GM12878 (cell line): ENCODE measurements at regions not wholly inside any gene's neighbourhood (a gene's known extent, or its start where the extent isn't known, plus 50 kb on each side); places are given as distances from the start of the nearest gene placed in this dataset.

Experiments used
- ATAC-seq: fragments of 200-7000 bp; cut with Tn5 transposase; 3 replicates; pipeline ENCODE4 v1.9.1; 2020; ENCODE audit warnings: mild to moderate bottlenecking, moderate library complexity
- BruUV-seq: library from RNA; stranded (reverse); fragments of 400-500 nt; replicated peaks from 2 replicates; lab custom pipeline; 2021; lab: Mats Ljungman, UMichigan
- CTCF ChIA-PET: fragments of 300-600 bp; sonication (Branson Sonifier 250); formaldehyde crosslinking; extraction: SDS; loops from one replicate; lab custom pipeline; 2021; ENCODE audit warnings: inconsistent platforms; lab: Yijun Ruan, JAX
- POLR2A ChIA-PET: fragments of 350-600 bp; formaldehyde crosslinking; extraction: SDS; loops from one replicate; lab custom pipeline; 2021; ENCODE audit warnings: inconsistent platforms; lab: Charles Lee
- RAD21 ChIA-PET: fragments of 300-600 bp; sonication (Branson Sonifier 250); formaldehyde crosslinking; loops from one replicate; lab custom pipeline; 2023; ENCODE audit warnings: antibody characterized with exemption; ENCODE audit not compliant: unreplicated experiment; lab: Charles Lee
- SMC1A ChIA-PET: fragments of 300-600 bp; sonication (Branson Sonifier 250); formaldehyde crosslinking; loops from one replicate; lab custom pipeline; 2023; ENCODE audit not compliant: unreplicated experiment, uncharacterized antibody; lab: Charles Lee
- DNase-seq: peaks from one replicate; pipeline ENCODE4 v3.0.0-alpha.2; 2011; ENCODE audit warnings: low read depth, low spot score
- FAIRE-seq: peaks from 3 replicates; lab custom pipeline; 2011; peaks lifted over from hg19 to GRCh38; lab: Jason Lieb, UNC
- H2AFZ ChIP-seq: 2 replicates; pipeline ENCODE4 v1.6.0; 2011; ENCODE audit warnings: low read depth, low read length, control low read depth; ENCODE audit not compliant: control insufficient read depth
- H3K27ac ChIP-seq: 2 replicates; pipeline ENCODE4 v1.5.1; 2011; ENCODE audit warnings: control low read depth; ENCODE audit not compliant: control insufficient read depth, insufficient read depth
- H3K27me3 ChIP-seq, 2 experiments: replicated peaks in 1 of 2; 2 replicates each; pipeline versions ENCODE4 v1.6.0 to v1.6.1; 2011; ENCODE audit warnings: low read length in 1 of 2; ENCODE audit not compliant: control insufficient read depth in 2 of 2, insufficient read depth in 2 of 2
- H3K36me3 ChIP-seq, 2 experiments: 2 replicates each; pipeline ENCODE4 v1.5.1; 2011; ENCODE audit warnings: low read length in 1 of 2; ENCODE audit not compliant: control insufficient read depth in 2 of 2, insufficient read depth in 2 of 2
- H3K4me1 ChIP-seq: 2 replicates; pipeline ENCODE4 v1.6.1; 2011; ENCODE audit warnings: mild to moderate bottlenecking, low read length, moderate library complexity, mixed read lengths; ENCODE audit not compliant: control insufficient read depth, insufficient read depth
- H3K4me2 ChIP-seq: 2 replicates; pipeline ENCODE4 v1.6.0; 2011; ENCODE audit warnings: control low read depth; ENCODE audit not compliant: control insufficient read depth, insufficient read depth
- H3K4me3 ChIP-seq: fragments of 200-600 bp; sonication (generic); 2 replicates; pipeline ENCODE4 v1.5.1; 2016
- H3K79me2 ChIP-seq: 2 replicates; pipeline ENCODE4 v1.6.0; 2011; ENCODE audit warnings: low read length; ENCODE audit not compliant: control insufficient read depth, insufficient read depth
- H3K9ac ChIP-seq: 2 replicates; pipeline ENCODE4 v1.8.0; 2011; ENCODE audit warnings: low read length, control low read depth, mixed read lengths; ENCODE audit not compliant: control insufficient read depth, insufficient read depth
- H3K9me3 ChIP-seq: replicated peaks from 3 replicates; pipeline ENCODE4 v1.5.1; 2011; ENCODE audit warnings: mild to moderate bottlenecking, low read length; ENCODE audit not compliant: control insufficient read depth, insufficient read depth
- H4K20me1 ChIP-seq: 2 replicates; pipeline ENCODE4 v1.6.0; 2011; ENCODE audit not compliant: control insufficient read depth, insufficient read depth
- ELK1 ChIP-seq: IDR thresholded peaks from 2 replicates; pipeline ENCODE4 v1.6.1; 2012; ENCODE audit warnings: low read depth, low read length, improper control_type of control experiment
- ESRRA ChIP-seq: IDR thresholded peaks from 2 replicates; pipeline ENCODE4 v1.6.1; 2012; ENCODE audit warnings: mild to moderate bottlenecking, low read length, improper control_type of control experiment
- ETV6 ChIP-seq, 2 experiments: fragments of 450-650 bp in 1 of 2; IDR thresholded peaks in 1 of 2; conservative IDR thresholded peaks in 1 of 2; 2 replicates each; pipeline ENCODE4 v1.6.1; 2014; ENCODE audit warnings: antibody characterized with exemption in 1 of 2, borderline replicate concordance in 1 of 2, low read depth in 1 of 2, mild to moderate bottlenecking in 1 of 2, moderate library complexity in 1 of 2
- HDGF ChIP-seq: fragments of 450-650 bp; IDR thresholded peaks from 2 replicates; pipeline ENCODE4 v1.6.1; 2016; ENCODE audit warnings: antibody characterized with exemption
- IKZF1 ChIP-seq: fragments of 450-650 bp; conservative IDR thresholded peaks from 2 replicates; pipeline ENCODE4 v1.6.1; 2017; ENCODE audit warnings: antibody characterized with exemption, mild to moderate bottlenecking
- MEF2A ChIP-seq: IDR thresholded peaks from 2 replicates; pipeline ENCODE4 v1.6.1; 2011; ENCODE audit warnings: low read depth, mild to moderate bottlenecking, low read length, moderate library complexity; ENCODE audit not compliant: insufficient read depth
- MYB ChIP-seq: fragments of 150-350 bp; IDR thresholded peaks from 2 replicates; pipeline ENCODE4 v1.6.1; 2014; ENCODE audit warnings: mild to moderate bottlenecking, low read depth, low read length, borderline replicate concordance
- POLR2A ChIP-seq: IDR thresholded peaks from 2 replicates; pipeline ENCODE4 v1.6.1; 2011; ENCODE audit warnings: low read depth, mild to moderate bottlenecking, low read length
- RAD21 ChIP-seq: IDR thresholded peaks from 2 replicates; pipeline ENCODE4 v1.6.1; 2011; ENCODE audit warnings: mild to moderate bottlenecking, low read depth, low read length, moderate library complexity; ENCODE audit not compliant: insufficient read depth
- SMAD5 ChIP-seq: IDR thresholded peaks from 2 replicates; pipeline ENCODE4 v1.6.1; 2016; ENCODE audit warnings: antibody characterized with exemption, low read depth
- SMARCA5 ChIP-seq: fragments of 450-650 bp; IDR thresholded peaks from 2 replicates; pipeline ENCODE4 v1.6.1; 2017; ENCODE audit warnings: mild to moderate bottlenecking
- SP1 ChIP-seq: IDR thresholded peaks from one replicate; pipeline ENCODE4 v1.6.1; 2011; ENCODE audit warnings: low read depth, low read length
- SREBF1 ChIP-seq: IDR thresholded peaks from 2 replicates; pipeline ENCODE4 v1.6.1; 2012; ENCODE audit warnings: mild to moderate bottlenecking, low read length
- STAT1 ChIP-seq: fragments of 450-650 bp; conservative IDR thresholded peaks from 2 replicates; pipeline ENCODE4 v1.6.1; 2014; ENCODE audit warnings: antibody characterized with exemption, mild to moderate bottlenecking
- SUPT20H ChIP-seq: IDR thresholded peaks from 2 replicates; pipeline ENCODE4 v1.6.1; 2011; ENCODE audit warnings: low read depth, mild to moderate bottlenecking, low read length, moderate library complexity, borderline replicate concordance; ENCODE audit not compliant: control insufficient read depth
- ZNF207 ChIP-seq: fragments of 450-650 bp; IDR thresholded peaks from 2 replicates; pipeline ENCODE4 v1.6.1; 2014; ENCODE audit warnings: antibody characterized with exemption, mild to moderate bottlenecking, borderline replicate concordance
- ZNF384 ChIP-seq: IDR thresholded peaks from 2 replicates; pipeline ENCODE4 v1.6.1; 2012; ENCODE audit warnings: low read depth, mild to moderate bottlenecking, low read length, improper control_type of control experiment, borderline replicate concordance
- ZNF592 ChIP-seq: fragments of 450-650 bp; IDR thresholded peaks from 2 replicates; pipeline ENCODE4 v1.6.1; 2017; ENCODE audit warnings: mild to moderate bottlenecking, moderate library complexity
- WGBS: methylation state at CpG from one replicate; pipeline ENCODE4 v1.1.6; 2016; ENCODE audit warnings: low lambda C conversion rate; ENCODE audit not compliant: insufficient replicate concordance, insufficient coverage; ENCODE audit errors: missing lambda C conversion rate; 5-methylcytosine and 5-hydroxymethylcytosine counted together
- in situ Hi-C: fragments of 300-500 bp; cut with MboI; formaldehyde crosslinking; loops from 9 replicates; pipeline ENCODE4 v1.14.3; 2018; ENCODE audit warnings: mixed read lengths
- intact Hi-C: fragments of 100-400 bp; cut with micrococcal nuclease; formaldehyde crosslinking; loops from one replicate; pipeline ENCODE4 v1.14.2; 2022; ENCODE audit not compliant: unreplicated experiment

GRCh38 chr13:24022568-24022967 lies 125.3 kb upstream of the C1QTNF9B start:
- RAD21 ChIA-PET = interaction anchor here (0.8 to 4.2 kb wide), 3 partner anchors 64 to 202 kb away, joined by 3 to 31 read pairs (median 13); no protein-coding TSS in a partner anchor
- no peak for FAIRE-seq

GRCh38 chr13:24023073-24023472 lies 125.8 kb upstream of the C1QTNF9B start:
- RAD21 ChIA-PET = interaction anchor here (0.8 to 4.2 kb wide), 2 partner anchors 196 to 201 kb away, joined by 3 to 31 read pairs; no protein-coding TSS in a partner anchor
- H3K27ac ChIP-seq = no peak overlapping the region
- no peaks in the 10 kb centered on the region for H3K9me3 ChIP-seq
- in situ Hi-C loops (loop anchor here (5.0 kb wide), 1 partner anchor 199 kb away; no protein-coding TSS in a partner anchor), intact Hi-C loops (no loop called here)
- no peak overlapping the region for H3K9ac ChIP-seq
- POLR2A ChIA-PET = no interaction called here
- no peak overlapping the region for H3K4me3 ChIP-seq
- WGBS = 0% methylated on average over 1 of the region's 1 CpG
- H4K20me1 ChIP-seq = no peaks in the 10 kb centered on the region
- CTCF ChIA-PET = interaction anchor here (0.6 to 8.6 kb wide), 7 partner anchors 18 to 206 kb away, joined by 3 to 155 read pairs (median 4); no protein-coding TSS in a partner anchor
- H3K36me3 ChIP-seq = no peaks in the 10 kb centered on the region
- ATAC-seq (no peak), DNase-seq (no peak), FAIRE-seq (no peak)
- no peaks in the 10 kb centered on the region for H3K4me1 ChIP-seq
- H3K79me2 ChIP-seq = no peaks in the 10 kb centered on the region
- SMC1A ChIA-PET = interaction anchor here (0.6 to 1.7 kb wide), 4 partner anchors 16 to 193 kb away, joined by 3 to 6 read pairs (median 3); no protein-coding TSS in a partner anchor
- BruUV-seq = no TSS peak
- H3K4me2 ChIP-seq = no peak overlapping the region
- H3K27me3 ChIP-seq = no peaks in the 10 kb centered on the region
- H2AFZ ChIP-seq = no peak overlapping the region
- TF ChIP-seq SMARCA5 (no peak), ELK1 (no peak), ZNF592 (no peak), POLR2A (no peak), RAD21 (no peak), IKZF1 (no peak), ZNF207 (no peak), SP1 (no peak)

More at GRCh38 chr13:24022568-24022967, 125.3 kb upstream of the C1QTNF9B start:
- Histone ChIP-seq H3K36me3 (no peaks in the 10 kb centered on the region), H3K4me2 (no peak overlapping the region), H4K20me1 (no peaks in the 10 kb centered on the region), H3K27ac (no peak overlapping the region), H3K4me3 (no peak overlapping the region), H3K9me3 (no peaks in the 10 kb centered on the region), H3K4me1 (no peaks in the 10 kb centered on the region), H2AFZ (no peak overlapping the region), H3K79me2 (no peaks in the 10 kb centered on the region), H3K9ac (no peak overlapping the region), H3K27me3 (no peaks in the 10 kb centered on the region)
- DNase-seq = no peak
- intact Hi-C loops = no loop called here
- ATAC-seq = no peak
- TF ChIP-seq SREBF1 (no peak), SMAD5 (no peak), MYB (no peak), ESRRA (no peak), HDGF (no peak), ZNF384 (no peak), STAT1 (no peak), SUPT20H (no peak), ETV6 (conservative IDR thresholded peaks at IDR 0.05 in 1 of 2, IDR thresholded peaks at IDR 0.05 in 1 of 2; ENCODE audit: borderline replicate concordance in 1 of 2, low read depth in 1 of 2) (no peak), MEF2A (no peak)
- POLR2A ChIA-PET = no interaction called here
- BruUV-seq = no TSS peak
- in situ Hi-C loops = loop anchor here (5.0 kb wide), 1 partner anchor 200 kb away; no protein-coding TSS in a partner anchor
- SMC1A ChIA-PET = interaction anchor here (0.6 to 3.7 kb wide), 5 partner anchors 16 to 196 kb away, joined by 3 to 37 read pairs (median 6); no protein-coding TSS in a partner anchor
- CTCF ChIA-PET = interaction anchor here (0.6 to 8.6 kb wide), 9 partner anchors 9 to 302 kb away, joined by 3 to 155 read pairs (median 4); no protein-coding TSS in a partner anchor
